ENCODE measurements at regions not wholly inside any gene's neighbourhood (a gene's known extent, or its start where the extent isn't known, plus 50 kb on each side); places are given as distances from the start of the nearest gene placed in this dataset.

DNA sequence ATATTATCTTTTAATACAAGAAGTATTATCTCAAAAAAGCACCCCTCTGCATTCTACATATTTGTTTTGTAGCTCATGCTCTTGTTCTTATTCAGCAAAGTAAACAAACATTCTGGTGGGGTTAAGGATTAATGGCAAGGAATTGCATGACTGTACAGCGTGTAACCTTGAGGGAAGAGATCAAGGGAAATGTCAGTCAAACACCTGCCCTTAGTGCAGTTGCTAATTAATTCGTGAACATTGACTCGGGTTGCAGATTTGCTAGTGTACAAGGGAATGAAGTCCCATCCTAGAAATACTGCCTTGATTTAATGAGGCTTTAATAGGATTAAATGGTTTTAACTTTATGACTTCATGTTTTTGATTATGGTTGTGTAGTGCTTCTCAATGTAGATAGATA is 1758.1 kb downstream of the MAT2B start (continued):
- TF ChIP-seq, protein P1, sequence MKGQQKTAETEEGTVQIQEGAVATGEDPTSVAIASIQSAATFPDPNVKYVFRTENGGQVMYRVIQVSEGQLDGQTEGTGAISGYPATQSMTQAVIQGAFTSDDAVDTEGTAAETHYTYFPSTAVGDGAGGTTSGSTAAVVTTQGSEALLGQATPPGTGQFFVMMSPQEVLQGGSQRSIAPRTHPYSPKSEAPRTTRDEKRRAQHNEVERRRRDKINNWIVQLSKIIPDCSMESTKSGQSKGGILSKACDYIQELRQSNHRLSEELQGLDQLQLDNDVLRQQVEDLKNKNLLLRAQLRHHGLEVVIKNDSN (IDR thresholded peaks at IDR 0.05; ENCODE audit: borderline replicate concordance, extremely low read length, insufficient read depth, low read depth, low read length) = no peak
- TF ChIP-seq SREBF1 (IDR thresholded peaks at IDR 0.05; ENCODE audit: low read length) = no peak
- no peak for TF ChIP-seq NFXL1 (IDR thresholded peaks at IDR 0.05; ENCODE audit: borderline replicate concordance)

GRCh38 chr5:165266939-165267338 is 1761.5 kb downstream of the MAT2B start:
- H3K27ac ChIP-seq (ENCODE audit: control insufficient read depth, insufficient read depth) = no peak overlapping the region
- no peaks in the 10 kb centered on the region for H3K4me1 ChIP-seq (ENCODE audit: control insufficient read depth, insufficient read depth, low read length)
- H3K79me2 ChIP-seq (ENCODE audit: control insufficient read depth, insufficient read depth, low read length) = no peaks in the 10 kb centered on the region
- ChIA-PET SMC1A (ENCODE audit: uncharacterized antibody, unreplicated experiment) (no interaction called here), RAD21 (ENCODE audit: unreplicated experiment) (no interaction called here), POLR2A (no interaction called here), CTCF (no interaction called here)
- ATAC-seq (no peak), DNase-seq (ENCODE audit: low read depth, low spot score) (no peak), FAIRE-seq (no peak)
- H3K36me3 ChIP-seq (ENCODE audit: control insufficient read depth in 2 of 2, insufficient read depth in 2 of 2, low read length in 1 of 2) = no peaks in the 10 kb centered on the region
- in situ Hi-C loops (cut with MboI) (no loop called here), intact Hi-C loops (cut with micrococcal nuclease; ENCODE audit: unreplicated experiment) (no loop called here)
- no TSS peak for BruUV-seq (replicated peaks)
- no peak overlapping the region for H3K4me3 ChIP-seq
- no peaks in the 10 kb centered on the region; the same call in 2 of the 3 replicates for H3K9me3 ChIP-seq (replicated peaks; ENCODE audit: control insufficient read depth, insufficient read depth, low read length)
- TF ChIP-seq RBBP5 (conservative IDR thresholded peaks at IDR 0.05) = no peak
- TF ChIP-seq IKZF1 (conservative IDR thresholded peaks at IDR 0.05) = no peak
- TF ChIP-seq EZH2 (IDR thresholded peaks at IDR 0.05; ENCODE audit: borderline replicate concordance, control insufficient read depth, low read depth, low read length) = no peak
- no peak for TF ChIP-seq EGR1 (IDR thresholded peaks at IDR 0.05; ENCODE audit: borderline replicate concordance in 1 of 2, low read depth in 2 of 2, low read length in 2 of 2)
- TF ChIP-seq, protein P2, sequence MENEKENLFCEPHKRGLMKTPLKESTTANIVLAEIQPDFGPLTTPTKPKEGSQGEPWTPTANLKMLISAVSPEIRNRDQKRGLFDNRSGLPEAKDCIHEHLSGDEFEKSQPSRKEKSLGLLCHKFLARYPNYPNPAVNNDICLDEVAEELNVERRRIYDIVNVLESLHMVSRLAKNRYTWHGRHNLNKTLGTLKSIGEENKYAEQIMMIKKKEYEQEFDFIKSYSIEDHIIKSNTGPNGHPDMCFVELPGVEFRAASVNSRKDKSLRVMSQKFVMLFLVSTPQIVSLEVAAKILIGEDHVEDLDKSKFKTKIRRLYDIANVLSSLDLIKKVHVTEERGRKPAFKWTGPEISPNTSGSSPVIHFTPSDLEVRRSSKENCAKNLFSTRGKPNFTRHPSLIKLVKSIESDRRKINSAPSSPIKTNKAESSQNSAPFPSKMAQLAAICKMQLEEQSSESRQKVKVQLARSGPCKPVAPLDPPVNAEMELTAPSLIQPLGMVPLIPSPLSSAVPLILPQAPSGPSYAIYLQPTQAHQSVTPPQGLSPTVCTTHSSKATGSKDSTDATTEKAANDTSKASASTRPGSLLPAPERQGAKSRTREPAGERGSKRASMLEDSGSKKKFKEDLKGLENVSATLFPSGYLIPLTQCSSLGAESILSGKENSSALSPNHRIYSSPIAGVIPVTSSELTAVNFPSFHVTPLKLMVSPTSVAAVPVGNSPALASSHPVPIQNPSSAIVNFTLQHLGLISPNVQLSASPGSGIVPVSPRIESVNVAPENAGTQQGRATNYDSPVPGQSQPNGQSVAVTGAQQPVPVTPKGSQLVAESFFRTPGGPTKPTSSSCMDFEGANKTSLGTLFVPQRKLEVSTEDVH (IDR thresholded peaks at IDR 0.05; ENCODE audit: low read depth, partially characterized antibody) = no peak
- no peak for TF ChIP-seq HDAC2 (IDR thresholded peaks at IDR 0.05)
- no peak overlapping the region for H2AFZ ChIP-seq (ENCODE audit: control insufficient read depth, low read depth, low read length)
- no peaks in the 10 kb centered on the region for H4K20me1 ChIP-seq (ENCODE audit: control insufficient read depth, insufficient read depth)
- H3K4me2 ChIP-seq (ENCODE audit: control insufficient read depth, insufficient read depth) = no peak overlapping the region
- 0% methylated on average over 4 of the region's 4 CpGs for WGBS (ENCODE audit: insufficient coverage, insufficient replicate concordance, low lambda C conversion rate, missing lambda C conversion rate)
- no peaks in the 10 kb centered on the region; a peak in 2 of 4 replicates for H3K27me3 ChIP-seq (replicated peaks in 1 of 2; ENCODE audit: control insufficient read depth in 2 of 2, insufficient read depth in 2 of 2, low read length in 1 of 2)
- no peak overlapping the region for H3K9ac ChIP-seq (ENCODE audit: control insufficient read depth, insufficient read depth, low read length)

All from GM12878 (cell line).